NCI-H748 (cell line): ENCODE measurements at regions not wholly inside any gene's neighbourhood (a gene's known extent, or its start where the extent isn't known, plus 50 kb on each side); places are given as distances from the start of the nearest gene placed in this dataset.

Experiments used
- DNase-seq: peaks from one replicate; lab custom pipeline; 2025; ENCODE audit not compliant: unreplicated experiment; lab: John Stamatoyannopoulos, UW

- no peak for DNase-seq
Measured at GRCh38 chr13:105033999-105034398, 1501.5 kb downstream of the EFNB2 start.

GRCh38 chr13:105031306-105031705 lies 1504.2 kb downstream of the EFNB2 start:
- DNase-seq = no peak

GRCh38 chr13:105030851-105031250 lies 1504.6 kb downstream of the EFNB2 start:
- no peak for DNase-seq

GRCh38 chr13:105019073-105019472 lies 1516.4 kb downstream of the EFNB2 start:
- DNase-seq = no peak

- no peak for DNase-seq
Measured at GRCh38 chr13:105016266-105016665, 1519.2 kb downstream of the EFNB2 start.

- no peak for DNase-seq
Measured at GRCh38 chr13:105008604-105009003, 1526.9 kb downstream of the EFNB2 start.

GRCh38 chr13:105007166-105007808 lies 1528.2 kb downstream of the EFNB2 start:
- no peak for DNase-seq

GRCh38 chr13:104996022-104996421 lies 1539.4 kb downstream of the EFNB2 start:
- no peak for DNase-seq

- no peak for DNase-seq
Measured at GRCh38 chr13:104993708-104994107, 1541.8 kb downstream of the EFNB2 start.

GRCh38 chr13:104987621-104988020 lies 1547.8 kb downstream of the EFNB2 start:
- no peak for DNase-seq

GRCh38 chr13:104984296-104984818 lies 1551.1 kb downstream of the EFNB2 start:
- no peak for DNase-seq

GRCh38 chr13:104983601-104984000 lies 1551.9 kb downstream of the EFNB2 start:
- no peak for DNase-seq

GRCh38 chr13:104980586-104980985 lies 1554.9 kb downstream of the EFNB2 start:
- no peak for DNase-seq

- no peak for DNase-seq
Measured at GRCh38 chr13:104979281-104980030, 1556.0 kb downstream of the EFNB2 start.

GRCh38 chr13:104976986-104977385 lies 1558.5 kb downstream of the EFNB2 start:
- no peak for DNase-seq

GRCh38 chr13:104975272-104975671 lies 1560.2 kb downstream of the EFNB2 start:
- no peak for DNase-seq

GRCh38 chr13:104968876-104969275 lies 1566.6 kb downstream of the EFNB2 start:
- no peak for DNase-seq

GRCh38 chr13:104967836-104968630 lies 1567.4 kb downstream of the EFNB2 start:
- no peak for DNase-seq

- DNase-seq = no peak
Measured at GRCh38 chr13:104967376-104967775, 1568.1 kb downstream of the EFNB2 start.

- DNase-seq = no peak
Measured at GRCh38 chr13:104962411-104962810, 1573.1 kb downstream of the EFNB2 start.

- DNase-seq = no peak
Measured at GRCh38 chr13:104961246-104961645, 1574.2 kb downstream of the EFNB2 start.

GRCh38 chr13:104954210-104954609 lies 1581.3 kb downstream of the EFNB2 start:
- no peak for DNase-seq
